ENCODE measurements at regions not wholly inside any gene's neighbourhood (a gene's known extent, or its start where the extent isn't known, plus 50 kb on each side); places are given as distances from the start of the nearest gene placed in this dataset.

GRCh38 chr17:70825321-70826125 is 656.2 kb downstream of the KCNJ2 start:
- H3K27ac ChIP-seq (ENCODE audit: low read depth, low read length): no peak overlapping the region
- no peak for TF ChIP-seq CTCF (IDR thresholded peaks at IDR 0.05; ENCODE audit: low read depth, low read length)
- no peaks in the 10 kb centered on the region for H3K9me3 ChIP-seq (ENCODE audit: control insufficient read depth, insufficient read depth, low read length)
- ChIA-PET CTCF (no interaction called here), POLR2A (no interaction called here)
- H3K27me3 ChIP-seq (ENCODE audit: control insufficient read depth, insufficient read depth, low read length): no peaks in the 10 kb centered on the region
- no peak overlapping the region for H3K4me3 ChIP-seq (ENCODE audit: low read depth, low read length)
- no peak for DNase-seq (ENCODE audit: low read depth, low spot score)

GRCh38 chr17:70829876-70830275 is 660.5 kb downstream of the KCNJ2 start:
- no peaks in the 10 kb centered on the region for H3K9me3 ChIP-seq (ENCODE audit: control insufficient read depth, insufficient read depth, low read length)
- POLR2A ChIA-PET: no interaction called here
- no peaks in the 10 kb centered on the region for H3K27me3 ChIP-seq (ENCODE audit: control insufficient read depth, insufficient read depth, low read length)
- DNase-seq (ENCODE audit: low read depth, low spot score): no peak
- CTCF ChIA-PET: interaction anchor here (0.9 kb wide), 1 partner anchor 71 kb away, joined by 3 read pairs; no protein-coding TSS in a partner anchor
- H3K4me3 ChIP-seq (ENCODE audit: low read depth, low read length): no peak overlapping the region
- H3K27ac ChIP-seq (ENCODE audit: low read depth, low read length): no peak overlapping the region
- TF ChIP-seq CTCF (IDR thresholded peaks at IDR 0.05; ENCODE audit: low read depth, low read length): no peak

GRCh38 chr17:70834039-70834438 is 664.7 kb downstream of the KCNJ2 start:
- CTCF ChIA-PET: no interaction called here
- Histone ChIP-seq H3K9me3 (ENCODE audit: control insufficient read depth, insufficient read depth, low read length) (no peaks in the 10 kb centered on the region), H3K27me3 (ENCODE audit: control insufficient read depth, insufficient read depth, low read length) (no peaks in the 10 kb centered on the region), H3K27ac (ENCODE audit: low read depth, low read length) (no peak overlapping the region), H3K4me3 (ENCODE audit: low read depth, low read length) (no peak overlapping the region)
- TF ChIP-seq CTCF (IDR thresholded peaks at IDR 0.05; ENCODE audit: low read depth, low read length): no peak
- no peak for DNase-seq (ENCODE audit: low read depth, low spot score)
- POLR2A ChIA-PET: no interaction called here

- DNase-seq (ENCODE audit: low read depth, low spot score): peak; percentile 13
- Histone ChIP-seq H3K9me3 (ENCODE audit: control insufficient read depth, insufficient read depth, low read length) (no peaks in the 10 kb centered on the region), H3K4me3 (ENCODE audit: low read depth, low read length) (no peak overlapping the region), H3K27me3 (ENCODE audit: control insufficient read depth, insufficient read depth, low read length) (no peaks in the 10 kb centered on the region), H3K27ac (ENCODE audit: low read depth, low read length) (no peak overlapping the region)
- POLR2A ChIA-PET: interaction anchor here (0.6 kb wide), 1 partner anchor 412 kb away, joined by 3 read pairs; no protein-coding TSS in a partner anchor
- TF ChIP-seq CTCF (IDR thresholded peaks at IDR 0.05; ENCODE audit: low read depth, low read length): no peak
- CTCF ChIA-PET: no interaction called here
These were observed 679.5 kb downstream of the KCNJ2 start for GRCh38 chr17:70848785-70849184.

GRCh38 chr17:70855401-70856054 is 686.2 kb downstream of the KCNJ2 start:
- TF ChIP-seq CTCF (IDR thresholded peaks at IDR 0.05; ENCODE audit: low read depth, low read length): no peak
- peak overlapping the region; percentile 14; the same call in 1 of the 2 replicates for H3K4me3 ChIP-seq (ENCODE audit: low read depth, low read length)
- H3K27ac ChIP-seq (ENCODE audit: low read depth, low read length): peak overlapping the region; percentile 94
- H3K27me3 ChIP-seq (ENCODE audit: control insufficient read depth, insufficient read depth, low read length): no peaks in the 10 kb centered on the region
- no peaks in the 10 kb centered on the region for H3K9me3 ChIP-seq (ENCODE audit: control insufficient read depth, insufficient read depth, low read length)
- CTCF ChIA-PET: no interaction called here
- POLR2A ChIA-PET: no interaction called here
- DNase-seq (ENCODE audit: low read depth, low spot score): peak; percentile 72

All from AG04450 (cell line).